Panc1 (cell line): ENCODE measurements at regions not wholly inside any gene's neighbourhood (a gene's known extent, or its start where the extent isn't known, plus 50 kb on each side); places are given as distances from the start of the nearest gene placed in this dataset.

Experiments
- ATAC-seq: fragments of 200-7000 bp; cut with Tn5 transposase; 2 replicates; pipeline ENCODE4 v1.9.1; 2020; ENCODE audit warnings: mild to moderate bottlenecking, moderate library complexity
- BruUV-seq: library from RNA; stranded (reverse); fragments of 400-500 nt; replicated peaks from 2 replicates; lab custom pipeline; 2021; lab: Mats Ljungman, UMichigan
- CTCF ChIA-PET: fragments of 300-600 bp; sonication (Branson Sonifier 250); formaldehyde crosslinking; loops from one replicate; lab custom pipeline; 2022; ENCODE audit warnings: antibody characterized with exemption; lab: Charles Lee
- POLR2A ChIA-PET: fragments of 300-600 bp; sonication (Branson Sonifier 250); formaldehyde crosslinking; loops from one replicate; lab custom pipeline; 2022; ENCODE audit warnings: antibody characterized with exemption; lab: Charles Lee
- DNase-seq: peaks from one replicate; pipeline ENCODE4 v3.0.0-alpha.2; 2010; ENCODE audit warnings: low read depth, low spot score
- H3K27ac ChIP-seq: 2 replicates; pipeline ENCODE4 v1.5.1; 2011; ENCODE audit warnings: mild to moderate bottlenecking, low read length, inconsistent platforms
- H3K27me3 ChIP-seq: fragments of 200-500 bp; sonication (Bioruptor generic); 2 replicates; pipeline ENCODE4 v1.6.0; 2014; ENCODE audit warnings: low read length, inconsistent platforms; ENCODE audit not compliant: control insufficient read depth, insufficient read depth
- H3K36me3 ChIP-seq: fragments of 200-500 bp; sonication (Bioruptor generic); 2 replicates; pipeline ENCODE4 v1.5.1; 2014; ENCODE audit warnings: inconsistent platforms, mild to moderate bottlenecking, low read length, moderate library complexity; ENCODE audit not compliant: control insufficient read depth, insufficient read depth
- H3K4me1 ChIP-seq: 2 replicates; pipeline ENCODE4 v1.5.1; 2011; ENCODE audit warnings: inconsistent platforms, mild to moderate bottlenecking, low read length, moderate library complexity; ENCODE audit not compliant: control insufficient read depth, insufficient read depth
- H3K4me3 ChIP-seq, 2 experiments: 2 replicates each; pipeline ENCODE4 v1.5.1; 2011 to 2012; ENCODE audit warnings: low read depth in 2 of 2, low read length in 2 of 2, mild to moderate bottlenecking in 2 of 2, inconsistent platforms in 1 of 2, moderate library complexity in 1 of 2
- H3K9me3 ChIP-seq: fragments of 200-500 bp; sonication (Bioruptor generic); 2 replicates; pipeline ENCODE4 v1.5.1; 2014; ENCODE audit warnings: low read depth, mild to moderate bottlenecking, inconsistent platforms, low read length, moderate library complexity; ENCODE audit not compliant: control insufficient read depth, insufficient read depth
- POLR2AphosphoS5 ChIP-seq: IDR thresholded peaks from 2 replicates; pipeline ENCODE4 v1.6.1; 2012; ENCODE audit warnings: mild to moderate bottlenecking, low read depth, low read length, moderate library complexity
- SIN3A ChIP-seq: IDR thresholded peaks from 2 replicates; pipeline ENCODE4 v1.6.1; 2012; ENCODE audit warnings: low read depth, mild to moderate bottlenecking, low read length, moderate library complexity, borderline replicate concordance; ENCODE audit not compliant: insufficient read depth
- TCF7L2 ChIP-seq: IDR thresholded peaks from 2 replicates; pipeline ENCODE4 v1.6.1; 2011; ENCODE audit warnings: mild to moderate bottlenecking, low read depth, low read length, inconsistent platforms
- in situ Hi-C: cut with HindIII; loops from 2 replicates; pipeline ENCODE4 v1.10.0; 2016; ENCODE audit warnings: low sequenced_read_pairs, low pct_unique_long_range_greater_than_20kb
- intact Hi-C: fragments of 100-400 bp; cut with micrococcal nuclease; formaldehyde crosslinking; loops from one replicate; pipeline ENCODE4 v1.10.0; 2022; ENCODE audit not compliant: unreplicated experiment
- TF ChIP-seq, protein P1 (sequence below): fragments of 450-650 bp; IDR thresholded peaks from 2 replicates; pipeline ENCODE4 v1.5.1; 2017; ENCODE audit warnings: mild to moderate bottlenecking
- TF ChIP-seq, protein P2 (sequence below), 2 experiments: IDR thresholded peaks; 2 replicates each; pipeline ENCODE4 v1.6.1; 2011 to 2012; ENCODE audit warnings: low read depth in 2 of 2, control low read depth in 1 of 2, low read length in 1 of 2, mild to moderate bottlenecking in 1 of 2, moderate library complexity in 1 of 2; ENCODE audit not compliant: insufficient read depth in 1 of 2

DNA sequence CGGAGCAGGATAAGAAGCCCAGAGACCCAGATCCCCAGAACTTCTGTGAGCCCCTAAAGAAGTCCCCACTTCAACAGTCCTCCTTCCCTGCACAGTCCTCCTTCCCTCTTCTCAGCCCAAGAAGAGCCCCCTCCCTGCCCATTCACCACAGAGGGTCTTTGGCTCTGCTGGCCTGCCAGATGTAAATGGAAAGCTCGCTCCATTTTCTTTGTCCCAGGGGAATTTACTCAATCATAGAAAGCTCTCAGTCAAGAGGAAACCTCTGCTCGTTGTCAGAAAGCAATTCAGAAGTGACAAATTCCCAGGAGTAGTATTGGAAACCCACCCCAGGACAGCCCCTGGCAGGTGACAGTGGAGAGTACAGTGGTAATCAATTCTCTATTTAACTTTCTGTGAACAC lies 105.5 kb upstream of the SMAD3 start:
- Histone ChIP-seq H3K27ac (no peak overlapping the region; the same call in 1 of the 2 replicates), H3K4me3 (no peak overlapping the region), H3K27me3 (no peaks in the 10 kb centered on the region), H3K9me3 (no peaks in the 10 kb centered on the region), H3K36me3 (no peaks in the 10 kb centered on the region), H3K4me1 (peaks cover 16% of the 10 kb centered on the region)
- ChIA-PET POLR2A (no interaction called here), CTCF (no interaction called here)
- DNase-seq = no peak
- in situ Hi-C loops = no loop called here
- intact Hi-C loops = no loop called here
- no peak for ATAC-seq
- TF ChIP-seq, protein P1, sequence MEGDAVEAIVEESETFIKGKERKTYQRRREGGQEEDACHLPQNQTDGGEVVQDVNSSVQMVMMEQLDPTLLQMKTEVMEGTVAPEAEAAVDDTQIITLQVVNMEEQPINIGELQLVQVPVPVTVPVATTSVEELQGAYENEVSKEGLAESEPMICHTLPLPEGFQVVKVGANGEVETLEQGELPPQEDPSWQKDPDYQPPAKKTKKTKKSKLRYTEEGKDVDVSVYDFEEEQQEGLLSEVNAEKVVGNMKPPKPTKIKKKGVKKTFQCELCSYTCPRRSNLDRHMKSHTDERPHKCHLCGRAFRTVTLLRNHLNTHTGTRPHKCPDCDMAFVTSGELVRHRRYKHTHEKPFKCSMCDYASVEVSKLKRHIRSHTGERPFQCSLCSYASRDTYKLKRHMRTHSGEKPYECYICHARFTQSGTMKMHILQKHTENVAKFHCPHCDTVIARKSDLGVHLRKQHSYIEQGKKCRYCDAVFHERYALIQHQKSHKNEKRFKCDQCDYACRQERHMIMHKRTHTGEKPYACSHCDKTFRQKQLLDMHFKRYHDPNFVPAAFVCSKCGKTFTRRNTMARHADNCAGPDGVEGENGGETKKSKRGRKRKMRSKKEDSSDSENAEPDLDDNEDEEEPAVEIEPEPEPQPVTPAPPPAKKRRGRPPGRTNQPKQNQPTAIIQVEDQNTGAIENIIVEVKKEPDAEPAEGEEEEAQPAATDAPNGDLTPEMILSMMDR = no peak
- TF ChIP-seq TCF7L2 (no peak), SIN3A (no peak), POLR2AphosphoS5 (no peak)
- TF ChIP-seq, protein P2, sequence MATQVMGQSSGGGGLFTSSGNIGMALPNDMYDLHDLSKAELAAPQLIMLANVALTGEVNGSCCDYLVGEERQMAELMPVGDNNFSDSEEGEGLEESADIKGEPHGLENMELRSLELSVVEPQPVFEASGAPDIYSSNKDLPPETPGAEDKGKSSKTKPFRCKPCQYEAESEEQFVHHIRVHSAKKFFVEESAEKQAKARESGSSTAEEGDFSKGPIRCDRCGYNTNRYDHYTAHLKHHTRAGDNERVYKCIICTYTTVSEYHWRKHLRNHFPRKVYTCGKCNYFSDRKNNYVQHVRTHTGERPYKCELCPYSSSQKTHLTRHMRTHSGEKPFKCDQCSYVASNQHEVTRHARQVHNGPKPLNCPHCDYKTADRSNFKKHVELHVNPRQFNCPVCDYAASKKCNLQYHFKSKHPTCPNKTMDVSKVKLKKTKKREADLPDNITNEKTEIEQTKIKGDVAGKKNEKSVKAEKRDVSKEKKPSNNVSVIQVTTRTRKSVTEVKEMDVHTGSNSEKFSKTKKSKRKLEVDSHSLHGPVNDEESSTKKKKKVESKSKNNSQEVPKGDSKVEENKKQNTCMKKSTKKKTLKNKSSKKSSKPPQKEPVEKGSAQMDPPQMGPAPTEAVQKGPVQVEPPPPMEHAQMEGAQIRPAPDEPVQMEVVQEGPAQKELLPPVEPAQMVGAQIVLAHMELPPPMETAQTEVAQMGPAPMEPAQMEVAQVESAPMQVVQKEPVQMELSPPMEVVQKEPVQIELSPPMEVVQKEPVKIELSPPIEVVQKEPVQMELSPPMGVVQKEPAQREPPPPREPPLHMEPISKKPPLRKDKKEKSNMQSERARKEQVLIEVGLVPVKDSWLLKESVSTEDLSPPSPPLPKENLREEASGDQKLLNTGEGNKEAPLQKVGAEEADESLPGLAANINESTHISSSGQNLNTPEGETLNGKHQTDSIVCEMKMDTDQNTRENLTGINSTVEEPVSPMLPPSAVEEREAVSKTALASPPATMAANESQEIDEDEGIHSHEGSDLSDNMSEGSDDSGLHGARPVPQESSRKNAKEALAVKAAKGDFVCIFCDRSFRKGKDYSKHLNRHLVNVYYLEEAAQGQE (IDR thresholded peaks at IDR 0.05; ENCODE audit: insufficient read depth in 1 of 2, low read depth in 2 of 2, low read length in 1 of 2) = no peak
- BruUV-seq = no TSS peak

DNA sequence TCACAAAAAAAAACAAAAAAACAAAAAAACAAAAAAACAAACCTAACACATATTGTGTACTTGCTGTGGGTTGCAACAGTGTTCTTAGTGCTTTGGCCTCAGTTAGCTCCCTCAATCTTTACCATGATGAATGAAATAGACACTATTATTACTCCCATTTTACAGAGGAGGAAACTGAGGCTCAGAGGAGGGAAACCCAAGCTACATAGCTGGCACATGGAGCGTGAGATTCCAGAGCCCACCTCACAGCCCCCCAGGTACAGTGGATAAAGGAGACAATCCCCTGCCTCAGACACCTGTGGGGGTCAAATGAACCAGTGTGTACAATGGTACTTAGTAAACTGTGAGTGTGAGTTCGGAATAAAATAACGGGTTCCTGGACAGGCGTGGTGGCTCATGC lies 104.9 kb upstream of the SMAD3 start:
- no peak overlapping the region for H3K4me3 ChIP-seq

More for the DNA sequence above, 104.9 kb upstream of the SMAD3 start:
- H3K27ac ChIP-seq = peak overlapping the region; percentile 5; the same call in 1 of the 2 replicates
- CTCF ChIA-PET = no interaction called here
- TF ChIP-seq TCF7L2 (no peak), POLR2AphosphoS5 (no peak), SIN3A (no peak)
- TF ChIP-seq, protein P2 (IDR thresholded peaks at IDR 0.05; ENCODE audit: insufficient read depth in 1 of 2, low read depth in 2 of 2, low read length in 1 of 2) = no peak
- TF ChIP-seq, protein P1 = no peak
- no peaks in the 10 kb centered on the region for H3K36me3 ChIP-seq
- intact Hi-C loops = no loop called here
- in situ Hi-C loops = no loop called here
- BruUV-seq = no TSS peak
- H3K4me1 ChIP-seq = peaks cover 16% of the 10 kb centered on the region
- H3K27me3 ChIP-seq = no peaks in the 10 kb centered on the region
- no peaks in the 10 kb centered on the region for H3K9me3 ChIP-seq
- DNase-seq (no peak), ATAC-seq (no peak)
- POLR2A ChIA-PET = no interaction called here
